Peyer's patch (tissue), 4 donors: ENCODE measurements at regions not wholly inside any gene's neighbourhood (a gene's known extent, or its start where the extent isn't known, plus 50 kb on each side); places are given as distances from the start of the nearest gene placed in this dataset.

ENCODE experiments used
- POLR2A ChIP-seq, 2 donors: fragments of 450-650 bp; IDR thresholded peaks; one replicate each; pipeline ENCODE4 v1.5.1; 2017; ENCODE audit warnings: antibody characterized with exemption in 2 of 2, mild to moderate bottlenecking in 2 of 2, moderate library complexity in 2 of 2
- TF ChIP-seq, protein P1 (sequence below), 6 experiments: fragments of 450-650 bp in 4 of 6; fragments of 200-600 bp in 2 of 6; sonication (generic) in 1 of 6; IDR thresholded peaks; one replicate each; pipeline ENCODE4 v1.5.1; 2017 to 2019; ENCODE audit warnings: antibody characterized with exemption in 6 of 6, mild to moderate bottlenecking in 3 of 6, moderate library complexity in 1 of 6

DNA sequence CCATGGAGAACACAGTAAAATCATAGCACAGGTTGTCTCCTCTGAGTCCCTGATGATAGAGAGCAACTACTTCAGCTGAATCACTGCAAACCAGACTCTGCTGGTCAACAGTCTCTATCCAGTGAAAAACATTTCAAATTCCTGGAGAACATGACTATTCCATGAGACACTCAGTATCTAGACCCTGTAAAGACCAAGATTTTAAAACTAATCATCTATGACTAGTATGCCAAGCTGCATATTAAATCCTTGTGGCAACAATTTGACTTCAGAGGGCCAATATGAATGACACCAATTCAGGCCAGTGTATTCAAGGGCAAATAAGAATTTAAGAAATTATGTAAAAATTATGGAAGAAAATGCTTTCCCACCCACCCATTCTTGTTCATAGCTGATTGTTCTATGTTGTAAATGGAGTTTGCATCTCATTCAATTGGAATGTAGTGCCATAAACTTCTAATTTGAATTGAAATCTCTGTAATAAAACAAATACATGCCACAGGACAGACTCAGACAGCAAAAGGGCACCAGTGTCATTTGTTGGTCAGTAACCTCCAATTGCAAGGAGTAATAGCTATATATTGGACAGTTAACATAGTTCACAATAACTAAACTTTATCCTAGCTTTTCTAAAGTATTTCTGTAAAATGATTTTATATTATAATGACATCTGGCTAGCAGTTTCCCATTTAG is 80.1 kb upstream of the LPAR1 start:
- TF ChIP-seq, protein P1, sequence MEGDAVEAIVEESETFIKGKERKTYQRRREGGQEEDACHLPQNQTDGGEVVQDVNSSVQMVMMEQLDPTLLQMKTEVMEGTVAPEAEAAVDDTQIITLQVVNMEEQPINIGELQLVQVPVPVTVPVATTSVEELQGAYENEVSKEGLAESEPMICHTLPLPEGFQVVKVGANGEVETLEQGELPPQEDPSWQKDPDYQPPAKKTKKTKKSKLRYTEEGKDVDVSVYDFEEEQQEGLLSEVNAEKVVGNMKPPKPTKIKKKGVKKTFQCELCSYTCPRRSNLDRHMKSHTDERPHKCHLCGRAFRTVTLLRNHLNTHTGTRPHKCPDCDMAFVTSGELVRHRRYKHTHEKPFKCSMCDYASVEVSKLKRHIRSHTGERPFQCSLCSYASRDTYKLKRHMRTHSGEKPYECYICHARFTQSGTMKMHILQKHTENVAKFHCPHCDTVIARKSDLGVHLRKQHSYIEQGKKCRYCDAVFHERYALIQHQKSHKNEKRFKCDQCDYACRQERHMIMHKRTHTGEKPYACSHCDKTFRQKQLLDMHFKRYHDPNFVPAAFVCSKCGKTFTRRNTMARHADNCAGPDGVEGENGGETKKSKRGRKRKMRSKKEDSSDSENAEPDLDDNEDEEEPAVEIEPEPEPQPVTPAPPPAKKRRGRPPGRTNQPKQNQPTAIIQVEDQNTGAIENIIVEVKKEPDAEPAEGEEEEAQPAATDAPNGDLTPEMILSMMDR (IDR thresholded peaks at IDR 0.05), result no peak
- no peak for TF ChIP-seq POLR2A (IDR thresholded peaks at IDR 0.05)
